HepG2 (cell line): ENCODE measurements at regions not wholly inside any gene's neighbourhood (a gene's known extent, or its start where the extent isn't known, plus 50 kb on each side); places are given as distances from the start of the nearest gene placed in this dataset.

ENCODE experiments used
- AHDC1 ChIP-seq: sonication (generic); formaldehyde crosslinking; IDR thresholded peaks from 2 replicates; pipeline ENCODE4 v1.5.1; 2020; ENCODE audit warnings: mild to moderate bottlenecking, missing genetic modification reagents, borderline replicate concordance
- ATAD3A ChIP-seq: sonication (generic); formaldehyde crosslinking; IDR thresholded peaks from 2 replicates; pipeline ENCODE4 v1.4.0; 2020; ENCODE audit warnings: missing genetic modification reagents
- ATF4 ChIP-seq, 2 experiments: fragments of 450-650 bp in 1 of 2; sonication (generic) in 1 of 2; formaldehyde crosslinking; IDR thresholded peaks; 2 replicates each; pipeline versions ENCODE4 v1.5.0 to v1.8.0; 2020 to 2022; ENCODE audit warnings: mild to moderate bottlenecking in 1 of 2, missing genetic modification reagents in 1 of 2
- CREM ChIP-seq, 2 experiments: sonication (generic) in 1 of 2; formaldehyde crosslinking in 1 of 2; IDR thresholded peaks; 2 replicates each; pipeline versions ENCODE4 v1.4.0 to v1.6.1; 2016 to 2020; ENCODE audit warnings: antibody characterized with exemption in 1 of 2, mild to moderate bottlenecking in 1 of 2, missing genetic modification reagents in 1 of 2
- NFKBIZ ChIP-seq: IDR thresholded peaks from 2 replicates; pipeline ENCODE4 v1.6.1; 2018; ENCODE audit warnings: missing genetic modification reagents, missing compliant biosample characterization
- ZNF143 ChIP-seq: sonication (generic); formaldehyde crosslinking; IDR thresholded peaks from 2 replicates; pipeline ENCODE4 v1.4.0; 2020; ENCODE audit warnings: missing genetic modification reagents
- ZNF558 ChIP-seq: sonication (generic); formaldehyde crosslinking; IDR thresholded peaks from 2 replicates; pipeline ENCODE4 v1.9.0; 2022; ENCODE audit warnings: mild to moderate bottlenecking, missing genetic modification reagents, borderline replicate concordance

- TF ChIP-seq ATF4 (CRISPR knock-in tag; IDR thresholded peaks at IDR 0.05) = no peak
- TF ChIP-seq ZNF558 (CRISPR knock-in tag) = no peak
- no peak for TF ChIP-seq ZNF143
- TF ChIP-seq ATAD3A (CRISPR knock-in tag) = no peak
- no peak for TF ChIP-seq AHDC1 (CRISPR knock-in tag)
- TF ChIP-seq NFKBIZ (CRISPR knock-in tag) = no peak
- TF ChIP-seq CREM (IDR thresholded peaks at IDR 0.05) = no peak
- no peak for TF ChIP-seq CREM (CRISPR knock-in tag; IDR thresholded peaks at IDR 0.05)
These were observed 306.7 kb downstream of the NPHP4 start (continued) for GRCh38 chr1:5685446-5686040.
